HepG2 (cell line): ENCODE measurements at regions not wholly inside any gene's neighbourhood (a gene's known extent, or its start where the extent isn't known, plus 50 kb on each side); places are given as distances from the start of the nearest gene placed in this dataset.

Source experiments
- SIN3A ChIP-seq: IDR thresholded peaks from 2 replicates; pipeline ENCODE4 v1.6.1; 2011; ENCODE audit warnings: low read depth, mild to moderate bottlenecking, control low read depth, low read length, borderline replicate concordance
- ZBTB43 ChIP-seq: sonication (generic); formaldehyde crosslinking; conservative IDR thresholded peaks from 2 replicates; pipeline ENCODE4 v1.4.0; 2020; ENCODE audit warnings: missing genetic modification reagents
- ZC3H4 ChIP-seq: sonication (generic); formaldehyde crosslinking; IDR thresholded peaks from 2 replicates; pipeline ENCODE4 v1.4.0; 2020; ENCODE audit warnings: missing genetic modification reagents, borderline replicate concordance

GRCh38 chr12:18888047-18888446 lies 150.1 kb downstream of the CAPZA3 start:
- no peak for TF ChIP-seq ZC3H4 (CRISPR knock-in tag)
- TF ChIP-seq ZBTB43 (CRISPR knock-in tag), result no peak
- TF ChIP-seq SIN3A, result no peak
